Brain pericyte (primary cell): ENCODE measurements at regions not wholly inside any gene's neighbourhood (a gene's known extent, or its start where the extent isn't known, plus 50 kb on each side); places are given as distances from the start of the nearest gene placed in this dataset.

Experiments
- DNase-seq: peaks from one replicate; pipeline ENCODE4 v3.0.0-alpha.2; 2012; ENCODE audit warnings: low read depth, low spot score

GRCh38 chr7:17689361-17689902 is 250.9 kb downstream of the SNX13 start:
- no peak for DNase-seq

- DNase-seq = peak; percentile 78
These were observed 250.3 kb downstream of the SNX13 start for GRCh38 chr7:17690030-17690429.

- DNase-seq = no peak
These were observed 243.9 kb downstream of the SNX13 start for GRCh38 chr7:17696422-17696821.

GRCh38 chr7:17697128-17697881 is 243.0 kb downstream of the SNX13 start:
- DNase-seq = no peak

- DNase-seq = no peak
These were observed 240.6 kb downstream of the SNX13 start for GRCh38 chr7:17699696-17700095.

- no peak for DNase-seq
These were observed 240.2 kb downstream of the SNX13 start for GRCh38 chr7:17700138-17700537.

GRCh38 chr7:17706275-17706674 is 234.0 kb downstream of the SNX13 start:
- no peak for DNase-seq

GRCh38 chr7:17706734-17707133 is 233.6 kb downstream of the SNX13 start:
- no peak for DNase-seq

- DNase-seq = no peak
These were observed 231.2 kb downstream of the SNX13 start for GRCh38 chr7:17709127-17709526.

GRCh38 chr7:17709599-17709998 is 230.7 kb downstream of the SNX13 start:
- DNase-seq = no peak

- no peak for DNase-seq
These were observed 230.0 kb downstream of the SNX13 start for GRCh38 chr7:17710312-17710711.

- DNase-seq = no peak
These were observed 226.7 kb downstream of the SNX13 start for GRCh38 chr7:17713584-17713983.

- no peak for DNase-seq
These were observed 223.5 kb downstream of the SNX13 start for GRCh38 chr7:17716816-17717215.

GRCh38 chr7:17719998-17720397 is 220.3 kb downstream of the SNX13 start:
- no peak for DNase-seq

- no peak for DNase-seq
These were observed 218.5 kb downstream of the SNX13 start for GRCh38 chr7:17721736-17722285.

GRCh38 chr7:17722798-17723197 is 217.5 kb downstream of the SNX13 start:
- no peak for DNase-seq

GRCh38 chr7:17725821-17726220 is 214.5 kb downstream of the SNX13 start:
- DNase-seq = no peak

- no peak for DNase-seq
These were observed 208.2 kb downstream of the SNX13 start for GRCh38 chr7:17732083-17732482.
